GM12873 (cell line): ENCODE measurements at regions not wholly inside any gene's neighbourhood (a gene's known extent, or its start where the extent isn't known, plus 50 kb on each side); places are given as distances from the start of the nearest gene placed in this dataset.

ENCODE experiments used
- CTCF ChIP-seq: IDR thresholded peaks from 2 replicates; pipeline ENCODE4 v1.5.1; 2012; ENCODE audit warnings: low read depth, mild to moderate bottlenecking, moderate library complexity, low read length, control low read depth; ENCODE audit not compliant: insufficient read depth; ENCODE audit errors: missing control alignments

- TF ChIP-seq CTCF = no peak
These were observed 669.5 kb upstream of the GHITM start for GRCh38 chr10:83469728-83470331.

GRCh38 chr10:83476211-83476610 lies 663.1 kb upstream of the GHITM start:
- TF ChIP-seq CTCF = no peak

GRCh38 chr10:83489161-83489560 lies 650.1 kb upstream of the GHITM start:
- TF ChIP-seq CTCF = no peak

- no peak for TF ChIP-seq CTCF
These were observed 647.3 kb upstream of the GHITM start for GRCh38 chr10:83492004-83492403.

GRCh38 chr10:83512681-83513080 lies 626.6 kb upstream of the GHITM start:
- no peak for TF ChIP-seq CTCF

GRCh38 chr10:83515001-83515400 lies 624.3 kb upstream of the GHITM start:
- no peak for TF ChIP-seq CTCF

- no peak for TF ChIP-seq CTCF
These were observed 622.5 kb upstream of the GHITM start for GRCh38 chr10:83516788-83517187.
